ENCODE measurements at regions not wholly inside any gene's neighbourhood (a gene's known extent, or its start where the extent isn't known, plus 50 kb on each side); places are given as distances from the start of the nearest gene placed in this dataset.
"Not testable (repeated sequence)": the region's sequence is repeated elsewhere in the genome, so short reads cannot be mapped to it uniquely, and the experiment has no call there.

DNA sequence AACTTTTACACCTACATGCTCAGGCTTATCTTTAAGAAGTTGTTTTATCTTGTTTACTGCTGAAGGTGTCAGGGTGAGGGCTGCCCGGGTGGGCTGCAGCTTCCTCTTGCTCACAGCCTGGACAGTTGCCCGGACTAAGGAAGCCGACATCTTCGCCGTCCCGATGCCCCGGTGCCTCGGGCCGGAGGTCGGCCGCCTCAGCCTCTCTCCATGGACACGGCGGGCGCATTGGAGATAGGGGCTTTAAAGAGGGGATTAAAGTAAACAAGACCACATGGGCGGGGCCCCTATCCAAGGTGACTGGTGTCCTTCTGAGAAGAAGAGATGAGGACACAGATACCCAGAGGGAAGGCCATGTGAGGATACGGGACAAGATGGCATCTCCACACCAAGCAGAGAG, 200.4 kb upstream of the HS6ST1 start:
- CTCF ChIA-PET, result not testable (repeated sequence)

DNA sequence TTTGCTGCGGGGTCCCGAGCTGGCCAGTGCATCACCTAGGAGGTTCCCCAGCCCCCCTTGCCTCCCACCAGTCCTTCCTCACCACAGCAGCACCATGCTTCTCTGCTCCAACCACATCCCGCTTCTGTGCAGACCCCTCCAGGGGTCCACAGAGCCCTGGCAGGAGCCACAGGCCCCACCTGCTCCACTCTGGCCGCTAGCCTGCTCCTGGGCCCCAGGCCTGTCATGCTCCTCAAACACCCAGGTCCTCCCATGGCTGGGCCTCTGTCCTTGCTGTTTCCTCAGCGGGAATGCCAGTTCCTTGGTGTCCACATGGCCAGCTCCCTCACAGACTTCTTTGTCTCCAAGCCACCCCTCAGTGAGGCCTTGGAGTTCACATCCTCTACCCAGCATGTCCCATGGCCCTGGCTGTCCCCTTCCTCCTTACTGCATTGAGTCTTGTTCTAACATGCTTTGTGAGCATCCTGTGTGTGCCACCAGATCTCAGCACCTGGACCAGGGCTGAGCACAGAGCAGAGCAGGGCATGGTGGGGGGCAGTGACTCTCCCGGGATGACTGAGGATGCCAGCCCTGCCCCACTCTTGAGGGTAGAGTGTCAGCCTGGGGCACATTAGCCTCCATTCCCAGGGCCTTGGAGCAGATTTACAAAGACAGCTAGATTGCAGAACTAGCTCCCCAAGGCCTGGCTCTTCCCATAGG, 201.0 kb upstream of the HS6ST1 start:
- H3K4me2 ChIP-seq, result no peak overlapping the region
- H3K9ac ChIP-seq, result no peak overlapping the region
- H3K79me2 ChIP-seq (ENCODE audit: insufficient read depth), result no peaks in the 10 kb centered on the region
- H3K9me2 ChIP-seq, result no peaks in the 10 kb centered on the region
- no peak overlapping the region for H2AFZ ChIP-seq (ENCODE audit: low read depth)
- H3K27ac ChIP-seq (ENCODE audit: low read depth in 2 of 2, low read length in 1 of 2), result no peak overlapping the region
- H3K9me3 ChIP-seq, result no peaks in the 10 kb centered on the region
- peaks cover 0 to 8% of the 10 kb centered on the region in 2 experiments; a peak in 1 of 4 replicates for H3K4me1 ChIP-seq (ENCODE audit: control insufficient read depth in 1 of 2, insufficient read depth in 2 of 2, low read depth in 1 of 2, low read length in 1 of 2)
- H3K27me3 ChIP-seq (ENCODE audit: insufficient read depth), result no peaks in the 10 kb centered on the region
- no peak for DNase-seq
- no peaks in the 10 kb centered on the region for H3F3A ChIP-seq (replicated peaks; ENCODE audit: insufficient read depth)
- H4K20me1 ChIP-seq (ENCODE audit: insufficient read depth), result no peaks in the 10 kb centered on the region
- CTCF ChIA-PET, result no interaction called here
- no peak overlapping the region for H3K4me3 ChIP-seq (ENCODE audit: low read depth in 2 of 2, low read length in 1 of 2)
- no peaks in the 10 kb centered on the region for H3K36me3 ChIP-seq (replicated peaks in 1 of 2; ENCODE audit: control insufficient read depth in 1 of 2, insufficient read depth in 2 of 2, low read length in 1 of 2)
- 41% methylated on average over 4 of the region's 6 CpGs for WGBS (ENCODE audit: low lambda C conversion rate)
- POLR2A ChIA-PET, result no interaction called here
- TF ChIP-seq CHD2 (IDR thresholded peaks at IDR 0.05; ENCODE audit: low read length, partially characterized antibody) (no peak), TEAD4 (IDR thresholded peaks at IDR 0.05; ENCODE audit: borderline replicate concordance, insufficient read depth) (no peak), RFX5 (IDR thresholded peaks at IDR 0.05; ENCODE audit: low read length) (no peak), JUND (IDR thresholded peaks at IDR 0.05) (no peak), NFIC (IDR thresholded peaks at IDR 0.05; ENCODE audit: borderline replicate concordance) (no peak), RCOR1 (IDR thresholded peaks at IDR 0.05; ENCODE audit: low read length) (no peak), GABPA (IDR thresholded peaks at IDR 0.05; ENCODE audit: low read depth) (no peak), NRF1 (IDR thresholded peaks at IDR 0.05; ENCODE audit: low read depth, low read length) (no peak), TCF12 (IDR thresholded peaks at IDR 0.05) (no peak), POLR2AphosphoS5 (IDR thresholded peaks at IDR 0.05; ENCODE audit: low read depth, low read length) (no peak), EZH2phosphoT487 (IDR thresholded peaks at IDR 0.05; ENCODE audit: borderline replicate concordance, low read depth) (no peak)
- TF ChIP-seq, protein P1, sequence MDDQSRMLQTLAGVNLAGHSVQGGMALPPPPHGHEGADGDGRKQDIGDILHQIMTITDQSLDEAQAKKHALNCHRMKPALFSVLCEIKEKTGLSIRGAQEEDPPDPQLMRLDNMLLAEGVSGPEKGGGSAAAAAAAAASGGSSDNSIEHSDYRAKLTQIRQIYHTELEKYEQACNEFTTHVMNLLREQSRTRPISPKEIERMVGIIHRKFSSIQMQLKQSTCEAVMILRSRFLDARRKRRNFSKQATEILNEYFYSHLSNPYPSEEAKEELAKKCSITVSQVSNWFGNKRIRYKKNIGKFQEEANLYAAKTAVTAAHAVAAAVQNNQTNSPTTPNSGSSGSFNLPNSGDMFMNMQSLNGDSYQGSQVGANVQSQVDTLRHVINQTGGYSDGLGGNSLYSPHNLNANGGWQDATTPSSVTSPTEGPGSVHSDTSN (IDR thresholded peaks at IDR 0.05), result no peak
- TF ChIP-seq, protein P2, sequence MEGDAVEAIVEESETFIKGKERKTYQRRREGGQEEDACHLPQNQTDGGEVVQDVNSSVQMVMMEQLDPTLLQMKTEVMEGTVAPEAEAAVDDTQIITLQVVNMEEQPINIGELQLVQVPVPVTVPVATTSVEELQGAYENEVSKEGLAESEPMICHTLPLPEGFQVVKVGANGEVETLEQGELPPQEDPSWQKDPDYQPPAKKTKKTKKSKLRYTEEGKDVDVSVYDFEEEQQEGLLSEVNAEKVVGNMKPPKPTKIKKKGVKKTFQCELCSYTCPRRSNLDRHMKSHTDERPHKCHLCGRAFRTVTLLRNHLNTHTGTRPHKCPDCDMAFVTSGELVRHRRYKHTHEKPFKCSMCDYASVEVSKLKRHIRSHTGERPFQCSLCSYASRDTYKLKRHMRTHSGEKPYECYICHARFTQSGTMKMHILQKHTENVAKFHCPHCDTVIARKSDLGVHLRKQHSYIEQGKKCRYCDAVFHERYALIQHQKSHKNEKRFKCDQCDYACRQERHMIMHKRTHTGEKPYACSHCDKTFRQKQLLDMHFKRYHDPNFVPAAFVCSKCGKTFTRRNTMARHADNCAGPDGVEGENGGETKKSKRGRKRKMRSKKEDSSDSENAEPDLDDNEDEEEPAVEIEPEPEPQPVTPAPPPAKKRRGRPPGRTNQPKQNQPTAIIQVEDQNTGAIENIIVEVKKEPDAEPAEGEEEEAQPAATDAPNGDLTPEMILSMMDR (IDR thresholded peaks at IDR 0.05), result no peak
- TF ChIP-seq, protein P3, sequence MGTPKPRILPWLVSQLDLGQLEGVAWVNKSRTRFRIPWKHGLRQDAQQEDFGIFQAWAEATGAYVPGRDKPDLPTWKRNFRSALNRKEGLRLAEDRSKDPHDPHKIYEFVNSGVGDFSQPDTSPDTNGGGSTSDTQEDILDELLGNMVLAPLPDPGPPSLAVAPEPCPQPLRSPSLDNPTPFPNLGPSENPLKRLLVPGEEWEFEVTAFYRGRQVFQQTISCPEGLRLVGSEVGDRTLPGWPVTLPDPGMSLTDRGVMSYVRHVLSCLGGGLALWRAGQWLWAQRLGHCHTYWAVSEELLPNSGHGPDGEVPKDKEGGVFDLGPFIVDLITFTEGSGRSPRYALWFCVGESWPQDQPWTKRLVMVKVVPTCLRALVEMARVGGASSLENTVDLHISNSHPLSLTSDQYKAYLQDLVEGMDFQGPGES (IDR thresholded peaks at IDR 0.05; ENCODE audit: low read depth, low read length), result no peak
- TF ChIP-seq, protein P4, sequence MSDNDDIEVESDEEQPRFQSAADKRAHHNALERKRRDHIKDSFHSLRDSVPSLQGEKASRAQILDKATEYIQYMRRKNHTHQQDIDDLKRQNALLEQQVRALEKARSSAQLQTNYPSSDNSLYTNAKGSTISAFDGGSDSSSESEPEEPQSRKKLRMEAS (IDR thresholded peaks at IDR 0.05; ENCODE audit: low read depth), result no peak
- TF ChIP-seq, protein P5, sequence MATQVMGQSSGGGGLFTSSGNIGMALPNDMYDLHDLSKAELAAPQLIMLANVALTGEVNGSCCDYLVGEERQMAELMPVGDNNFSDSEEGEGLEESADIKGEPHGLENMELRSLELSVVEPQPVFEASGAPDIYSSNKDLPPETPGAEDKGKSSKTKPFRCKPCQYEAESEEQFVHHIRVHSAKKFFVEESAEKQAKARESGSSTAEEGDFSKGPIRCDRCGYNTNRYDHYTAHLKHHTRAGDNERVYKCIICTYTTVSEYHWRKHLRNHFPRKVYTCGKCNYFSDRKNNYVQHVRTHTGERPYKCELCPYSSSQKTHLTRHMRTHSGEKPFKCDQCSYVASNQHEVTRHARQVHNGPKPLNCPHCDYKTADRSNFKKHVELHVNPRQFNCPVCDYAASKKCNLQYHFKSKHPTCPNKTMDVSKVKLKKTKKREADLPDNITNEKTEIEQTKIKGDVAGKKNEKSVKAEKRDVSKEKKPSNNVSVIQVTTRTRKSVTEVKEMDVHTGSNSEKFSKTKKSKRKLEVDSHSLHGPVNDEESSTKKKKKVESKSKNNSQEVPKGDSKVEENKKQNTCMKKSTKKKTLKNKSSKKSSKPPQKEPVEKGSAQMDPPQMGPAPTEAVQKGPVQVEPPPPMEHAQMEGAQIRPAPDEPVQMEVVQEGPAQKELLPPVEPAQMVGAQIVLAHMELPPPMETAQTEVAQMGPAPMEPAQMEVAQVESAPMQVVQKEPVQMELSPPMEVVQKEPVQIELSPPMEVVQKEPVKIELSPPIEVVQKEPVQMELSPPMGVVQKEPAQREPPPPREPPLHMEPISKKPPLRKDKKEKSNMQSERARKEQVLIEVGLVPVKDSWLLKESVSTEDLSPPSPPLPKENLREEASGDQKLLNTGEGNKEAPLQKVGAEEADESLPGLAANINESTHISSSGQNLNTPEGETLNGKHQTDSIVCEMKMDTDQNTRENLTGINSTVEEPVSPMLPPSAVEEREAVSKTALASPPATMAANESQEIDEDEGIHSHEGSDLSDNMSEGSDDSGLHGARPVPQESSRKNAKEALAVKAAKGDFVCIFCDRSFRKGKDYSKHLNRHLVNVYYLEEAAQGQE (IDR thresholded peaks at IDR 0.05; ENCODE audit: low read depth, low read length), result no peak
- TF ChIP-seq, protein P6, sequence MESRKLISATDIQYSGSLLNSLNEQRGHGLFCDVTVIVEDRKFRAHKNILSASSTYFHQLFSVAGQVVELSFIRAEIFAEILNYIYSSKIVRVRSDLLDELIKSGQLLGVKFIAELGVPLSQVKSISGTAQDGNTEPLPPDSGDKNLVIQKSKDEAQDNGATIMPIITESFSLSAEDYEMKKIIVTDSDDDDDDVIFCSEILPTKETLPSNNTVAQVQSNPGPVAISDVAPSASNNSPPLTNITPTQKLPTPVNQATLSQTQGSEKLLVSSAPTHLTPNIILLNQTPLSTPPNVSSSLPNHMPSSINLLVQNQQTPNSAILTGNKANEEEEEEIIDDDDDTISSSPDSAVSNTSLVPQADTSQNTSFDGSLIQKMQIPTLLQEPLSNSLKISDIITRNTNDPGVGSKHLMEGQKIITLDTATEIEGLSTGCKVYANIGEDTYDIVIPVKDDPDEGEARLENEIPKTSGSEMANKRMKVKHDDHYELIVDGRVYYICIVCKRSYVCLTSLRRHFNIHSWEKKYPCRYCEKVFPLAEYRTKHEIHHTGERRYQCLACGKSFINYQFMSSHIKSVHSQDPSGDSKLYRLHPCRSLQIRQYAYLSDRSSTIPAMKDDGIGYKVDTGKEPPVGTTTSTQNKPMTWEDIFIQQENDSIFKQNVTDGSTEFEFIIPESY (IDR thresholded peaks at IDR 0.05; ENCODE audit: borderline replicate concordance, low read depth), result no peak

More for the DNA sequence above, 200.4 kb upstream of the HS6ST1 start:
- H3F3A ChIP-seq (replicated peaks; ENCODE audit: insufficient read depth); POLR2A ChIA-PET; H3K9ac ChIP-seq; H3K4me3 ChIP-seq (ENCODE audit: low read depth in 2 of 2, low read length in 1 of 2); H4K20me1 ChIP-seq (ENCODE audit: insufficient read depth); H3K36me3 ChIP-seq (replicated peaks in 1 of 2; ENCODE audit: control insufficient read depth in 1 of 2, insufficient read depth in 2 of 2, low read length in 1 of 2); H3K27me3 ChIP-seq (ENCODE audit: insufficient read depth); H3K4me1 ChIP-seq (ENCODE audit: control insufficient read depth in 1 of 2, insufficient read depth in 2 of 2, low read depth in 1 of 2, low read length in 1 of 2); H3K9me2 ChIP-seq; H3K4me2 ChIP-seq; H3K9me3 ChIP-seq; H3K79me2 ChIP-seq (ENCODE audit: insufficient read depth); DNase-seq; H3K27ac ChIP-seq (ENCODE audit: low read depth in 2 of 2, low read length in 1 of 2); H2AFZ ChIP-seq (ENCODE audit: low read depth): not testable (repeated sequence)
- WGBS (ENCODE audit: low lambda C conversion rate), result 61% methylated on average over 5 of the region's 16 CpGs

Data from SK-N-SH (cell line).